Esophagus (tissue), 2 donors: ENCODE measurements at regions not wholly inside any gene's neighbourhood (a gene's known extent, or its start where the extent isn't known, plus 50 kb on each side); places are given as distances from the start of the nearest gene placed in this dataset.

Source experiments
- H3K27ac ChIP-seq, 2 donors: one replicate each; pipeline ENCODE4 v1.5.1; 2013; ENCODE audit warnings: low read depth in 2 of 2, mild to moderate bottlenecking in 2 of 2, inconsistent platforms in 1 of 2, low read length in 1 of 2, moderate library complexity in 1 of 2
- H3K27me3 ChIP-seq, 2 donors: one replicate each; pipeline ENCODE4 v1.6.1; 2013; ENCODE audit warnings: low read length in 2 of 2, control low read depth in 1 of 2, mild to moderate bottlenecking in 1 of 2; ENCODE audit not compliant: insufficient read depth in 2 of 2, control insufficient read depth in 1 of 2
- H3K36me3 ChIP-seq, 2 donors: one replicate each; pipeline ENCODE4 v1.6.1; 2013; ENCODE audit warnings: low read length in 1 of 2; ENCODE audit not compliant: control insufficient read depth in 2 of 2, insufficient read depth in 2 of 2
- H3K4me1 ChIP-seq, 2 donors: one replicate each; pipeline ENCODE4 v1.6.1; 2013; ENCODE audit warnings: low read length in 1 of 2; ENCODE audit not compliant: control insufficient read depth in 2 of 2, insufficient read depth in 2 of 2
- H3K4me3 ChIP-seq, 2 donors: one replicate each; pipeline ENCODE4 v1.5.1; 2013; ENCODE audit warnings: low read length in 2 of 2, mild to moderate bottlenecking in 2 of 2, low read depth in 1 of 2, moderate library complexity in 1 of 2
- H3K9me3 ChIP-seq, 2 donors: one replicate each; pipeline ENCODE4 v1.6.1; 2013; ENCODE audit warnings: mild to moderate bottlenecking in 2 of 2, low read depth in 1 of 2, low read length in 1 of 2, moderate library complexity in 1 of 2; ENCODE audit not compliant: control insufficient read depth in 2 of 2, insufficient read depth in 1 of 2
- WGBS, 2 donors: extraction: QIAGEN DNeasy Blood & Tissue Kit; methylation state at CpG; one replicate each; pipeline ENCODE4 v1.1.7; 2013; 5-methylcytosine and 5-hydroxymethylcytosine counted together
- donor health status: healthy with polysubstance abuse.
- donor health status: Bipolar disorder and iron deficiency.

- no peaks in the 10 kb centered on the region for H3K36me3 ChIP-seq
- WGBS, 2 donors: 59 to 60% methylated on average over 12 of the region's 12 CpGs
- no peaks in the 10 kb centered on the region for H3K4me1 ChIP-seq
- H3K4me3 ChIP-seq: no peak overlapping the region
- H3K27ac ChIP-seq: no peak overlapping the region
- no peaks in the 10 kb centered on the region for H3K9me3 ChIP-seq
- no peaks in the 10 kb centered on the region for H3K27me3 ChIP-seq
Observed at GRCh38 chr5:3889412-3890142, 293.9 kb downstream of the IRX1 start.

DNA sequence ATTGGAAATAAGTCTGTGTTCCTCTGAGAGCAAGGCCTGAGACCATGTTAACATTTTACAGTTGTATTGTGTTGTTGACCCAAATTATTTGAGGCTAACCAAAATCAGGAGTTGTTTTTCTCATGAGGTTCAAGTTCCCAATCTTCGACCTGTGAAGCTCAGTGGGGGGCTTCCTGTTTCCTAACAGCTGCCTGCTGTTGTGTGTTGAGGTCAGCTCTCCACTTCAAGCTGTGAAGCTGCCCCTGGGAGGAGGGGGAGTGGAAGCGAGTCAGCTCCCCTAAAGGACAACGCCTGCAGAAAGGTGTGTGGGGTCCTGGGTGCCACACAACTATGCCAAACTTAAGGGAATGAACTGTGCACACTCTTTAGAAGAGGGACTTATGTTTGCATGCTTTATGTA is 295.5 kb downstream of the IRX1 start:
- no peaks in the 10 kb centered on the region for H3K27me3 ChIP-seq
- H3K4me1 ChIP-seq: no peaks in the 10 kb centered on the region
- H3K36me3 ChIP-seq: no peaks in the 10 kb centered on the region
- 53 to 58% methylated on average over 3 of the region's 3 CpGs for WGBS, 2 donors
- no peaks in the 10 kb centered on the region for H3K9me3 ChIP-seq
- no peak overlapping the region for H3K4me3 ChIP-seq
- no peak overlapping the region for H3K27ac ChIP-seq

DNA sequence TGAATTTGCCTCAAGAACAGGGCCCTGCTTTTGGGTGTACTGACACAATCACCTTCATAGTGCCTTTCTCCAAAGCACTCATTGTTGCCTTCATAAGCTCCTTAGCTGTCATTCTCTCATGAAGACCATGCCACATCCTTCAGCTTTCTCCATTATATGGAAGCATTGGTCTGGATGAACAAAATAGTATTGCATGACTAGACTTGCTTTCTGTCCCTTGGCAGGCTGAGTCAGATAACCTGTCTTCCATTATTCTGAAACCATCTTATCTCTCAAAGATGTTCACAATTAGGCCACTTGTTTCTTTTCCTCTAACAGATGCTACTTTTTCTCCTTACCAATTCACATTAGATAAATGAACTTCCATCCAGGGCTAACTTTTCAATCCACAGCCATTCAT is 297.9 kb downstream of the IRX1 start:
- no peaks in the 10 kb centered on the region for H3K27me3 ChIP-seq
- no peaks in the 10 kb centered on the region for H3K36me3 ChIP-seq
- H3K4me3 ChIP-seq: no peak overlapping the region
- H3K27ac ChIP-seq: no peak overlapping the region
- no peaks in the 10 kb centered on the region for H3K9me3 ChIP-seq
- H3K4me1 ChIP-seq: no peaks in the 10 kb centered on the region

GRCh38 chr5:3893975-3894374 is 298.3 kb downstream of the IRX1 start:
- H3K4me1 ChIP-seq: no peaks in the 10 kb centered on the region
- H3K27me3 ChIP-seq: no peaks in the 10 kb centered on the region
- H3K36me3 ChIP-seq: no peaks in the 10 kb centered on the region
- H3K9me3 ChIP-seq: no peaks in the 10 kb centered on the region
- no peak overlapping the region for H3K27ac ChIP-seq
- H3K4me3 ChIP-seq: no peak overlapping the region
- WGBS, 2 donors: 83 to 90% methylated on average over 1 of the region's 1 CpG

- 53 to 59% methylated on average over 5 of the region's 5 CpGs for WGBS, 2 donors
Observed at GRCh38 chr5:3896098-3896497, 300.5 kb downstream of the IRX1 start.

GRCh38 chr5:3899093-3899492 is 303.5 kb downstream of the IRX1 start:
- Histone ChIP-seq H3K36me3 (no peaks in the 10 kb centered on the region), H3K4me1 (no peaks in the 10 kb centered on the region), H3K27ac (no peak overlapping the region), H3K4me3 (no peak overlapping the region), H3K9me3 (no peaks in the 10 kb centered on the region), H3K27me3 (no peaks in the 10 kb centered on the region)
- WGBS, 2 donors: 64 to 67% methylated on average over 5 of the region's 5 CpGs

More at GRCh38 chr5:3896098-3896497, 300.5 kb downstream of the IRX1 start:
- Histone ChIP-seq H3K4me1 (no peaks in the 10 kb centered on the region), H3K27ac (no peak overlapping the region), H3K4me3 (no peak overlapping the region), H3K27me3 (no peaks in the 10 kb centered on the region), H3K36me3 (no peaks in the 10 kb centered on the region), H3K9me3 (no peaks in the 10 kb centered on the region)

DNA sequence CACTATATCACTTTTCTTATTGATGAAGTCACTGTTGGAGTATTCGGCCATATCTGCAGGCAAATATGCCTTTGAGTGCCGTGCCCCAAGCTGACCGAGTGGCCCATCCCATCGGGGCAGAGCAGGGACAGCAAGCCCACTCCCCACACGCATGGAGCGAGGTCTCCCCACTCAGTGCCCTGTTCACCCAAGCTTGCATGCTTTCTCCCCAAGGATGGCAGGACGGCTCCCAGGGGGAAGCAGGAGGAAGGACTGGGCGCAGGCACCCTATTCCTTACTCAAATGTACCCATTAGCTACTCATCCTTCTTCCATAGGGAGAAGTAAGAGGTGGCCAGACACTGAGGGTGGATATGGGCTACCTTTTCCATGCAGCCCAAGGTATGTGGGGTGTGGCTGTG is 309.0 kb downstream of the IRX1 start:
- Histone ChIP-seq H3K27me3 (no peaks in the 10 kb centered on the region), H3K36me3 (no peaks in the 10 kb centered on the region), H3K4me1 (no peaks in the 10 kb centered on the region), H3K4me3 (no peak overlapping the region), H3K27ac (no peak overlapping the region), H3K9me3 (no peaks in the 10 kb centered on the region)
- 84 to 90% methylated on average over 8 of the region's 8 CpGs for WGBS, 2 donors

- no peaks in the 10 kb centered on the region for H3K9me3 ChIP-seq
- WGBS, 2 donors: 82 to 83% methylated on average over 7 of the region's 7 CpGs
- H3K4me1 ChIP-seq: no peaks in the 10 kb centered on the region
- H3K4me3 ChIP-seq: no peak overlapping the region
- H3K27me3 ChIP-seq: no peaks in the 10 kb centered on the region
- no peak overlapping the region for H3K27ac ChIP-seq
- no peaks in the 10 kb centered on the region for H3K36me3 ChIP-seq
Observed at GRCh38 chr5:3905031-3905430, 309.4 kb downstream of the IRX1 start.

- no peak overlapping the region for H3K27ac ChIP-seq
- no peaks in the 10 kb centered on the region for H3K27me3 ChIP-seq
- H3K9me3 ChIP-seq: no peaks in the 10 kb centered on the region
- H3K4me1 ChIP-seq: no peaks in the 10 kb centered on the region
- H3K4me3 ChIP-seq: no peak overlapping the region
- no peaks in the 10 kb centered on the region for H3K36me3 ChIP-seq
- WGBS, 2 donors: 74 to 76% methylated on average over 3 of the region's 3 CpGs
Observed at GRCh38 chr5:3905521-3905920, 309.9 kb downstream of the IRX1 start.

- Histone ChIP-seq H3K4me3 (no peak overlapping the region), H3K36me3 (no peaks in the 10 kb centered on the region), H3K27me3 (no peaks in the 10 kb centered on the region), H3K27ac (no peak overlapping the region), H3K4me1 (no peaks in the 10 kb centered on the region), H3K9me3 (no peaks in the 10 kb centered on the region)
- WGBS, 2 donors: 65 to 68% methylated on average over 1 of the region's 1 CpG
Observed at GRCh38 chr5:3911111-3911510, 315.5 kb downstream of the IRX1 start.
